Mammary epithelial cell (primary cell): ENCODE measurements at regions not wholly inside any gene's neighbourhood (a gene's known extent, or its start where the extent isn't known, plus 50 kb on each side); places are given as distances from the start of the nearest gene placed in this dataset.

Source experiments
- EZH2 ChIP-seq: IDR thresholded peaks from 2 replicates; pipeline ENCODE4 v1.6.1; 2012; ENCODE audit warnings: low read length, inconsistent platforms, borderline replicate concordance
- TF ChIP-seq, protein P1 (sequence below), 2 donors: IDR thresholded peaks in 1 of 2; conservative IDR thresholded peaks in 1 of 2; 2 replicates each; pipeline ENCODE4 v1.5.1; 2011 to 2012; ENCODE audit warnings: inconsistent platforms in 2 of 2, low read length in 2 of 2, mild to moderate bottlenecking in 2 of 2, control low read depth in 1 of 2, low read depth in 1 of 2; ENCODE audit not compliant: insufficient read depth in 1 of 2; ENCODE audit errors: extremely low read depth in 1 of 2

DNA sequence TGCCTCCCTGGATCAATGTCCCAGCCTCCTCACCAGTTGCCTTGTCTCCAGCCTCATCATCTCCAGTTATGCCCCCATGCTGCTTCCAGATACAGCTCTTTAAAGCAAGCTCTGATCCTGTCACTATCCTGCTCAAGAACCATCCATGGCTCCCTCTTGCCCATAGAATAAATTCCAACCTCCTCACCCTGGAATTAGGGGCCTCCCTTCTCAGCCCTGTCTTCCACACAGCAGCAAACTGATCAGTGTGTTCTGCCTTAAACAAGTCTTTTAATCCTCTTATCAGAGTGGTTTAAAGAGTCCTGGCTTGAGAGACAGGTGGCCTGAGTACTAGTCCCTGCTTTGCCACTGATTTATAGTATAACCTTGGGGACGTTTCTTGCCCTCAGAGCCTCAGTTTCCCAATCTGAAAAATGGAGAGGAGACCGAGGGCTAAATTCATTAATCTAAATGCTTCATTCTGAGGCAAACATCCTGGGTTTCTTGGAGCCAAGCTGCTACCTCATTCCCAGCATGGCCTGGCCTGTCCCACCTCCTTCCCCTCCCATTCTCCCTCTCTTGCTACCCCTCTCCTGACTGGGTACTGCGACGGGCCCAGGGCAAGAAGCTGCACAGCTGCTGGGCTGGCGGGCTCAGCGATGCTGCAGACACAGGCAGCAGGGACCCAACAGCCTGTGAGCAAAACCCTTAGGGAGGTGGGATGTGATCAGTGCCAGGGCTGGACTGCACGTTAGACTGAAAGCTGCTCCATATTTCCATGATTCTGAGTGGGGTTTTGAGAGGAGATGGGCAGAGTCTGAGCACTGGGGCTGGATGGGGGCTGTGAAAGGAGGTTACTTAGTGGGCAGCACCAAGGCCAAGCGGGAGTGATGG lies 221.4 kb downstream of the PTPRU start:
- no peak for TF ChIP-seq EZH2
- TF ChIP-seq, protein P1, sequence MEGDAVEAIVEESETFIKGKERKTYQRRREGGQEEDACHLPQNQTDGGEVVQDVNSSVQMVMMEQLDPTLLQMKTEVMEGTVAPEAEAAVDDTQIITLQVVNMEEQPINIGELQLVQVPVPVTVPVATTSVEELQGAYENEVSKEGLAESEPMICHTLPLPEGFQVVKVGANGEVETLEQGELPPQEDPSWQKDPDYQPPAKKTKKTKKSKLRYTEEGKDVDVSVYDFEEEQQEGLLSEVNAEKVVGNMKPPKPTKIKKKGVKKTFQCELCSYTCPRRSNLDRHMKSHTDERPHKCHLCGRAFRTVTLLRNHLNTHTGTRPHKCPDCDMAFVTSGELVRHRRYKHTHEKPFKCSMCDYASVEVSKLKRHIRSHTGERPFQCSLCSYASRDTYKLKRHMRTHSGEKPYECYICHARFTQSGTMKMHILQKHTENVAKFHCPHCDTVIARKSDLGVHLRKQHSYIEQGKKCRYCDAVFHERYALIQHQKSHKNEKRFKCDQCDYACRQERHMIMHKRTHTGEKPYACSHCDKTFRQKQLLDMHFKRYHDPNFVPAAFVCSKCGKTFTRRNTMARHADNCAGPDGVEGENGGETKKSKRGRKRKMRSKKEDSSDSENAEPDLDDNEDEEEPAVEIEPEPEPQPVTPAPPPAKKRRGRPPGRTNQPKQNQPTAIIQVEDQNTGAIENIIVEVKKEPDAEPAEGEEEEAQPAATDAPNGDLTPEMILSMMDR (conservative IDR thresholded peaks at IDR 0.05 in 1 of 2, IDR thresholded peaks at IDR 0.05 in 1 of 2; ENCODE audit: extremely low read depth in 1 of 2, insufficient read depth in 1 of 2, low read depth in 1 of 2, low read length in 2 of 2), result no peak
